Retina (tissue), 1 donor: ENCODE measurements at regions not wholly inside any gene's neighbourhood (a gene's known extent, or its start where the extent isn't known, plus 50 kb on each side); places are given as distances from the start of the nearest gene placed in this dataset.

ENCODE experiments used
- DNase-seq: peaks from one replicate; pipeline ENCODE4 v3.0.0-alpha.2; 2016

- DNase-seq = peak; percentile 73
These were observed 124.2 kb downstream of the TMEM161B start for GRCh38 chr5:88144219-88145001.

- no peak for DNase-seq
These were observed 124.9 kb downstream of the TMEM161B start for GRCh38 chr5:88143693-88144218.

- DNase-seq = peak; percentile 81
These were observed 125.6 kb downstream of the TMEM161B start for GRCh38 chr5:88142886-88143692.

- no peak for DNase-seq
These were observed 126.1 kb downstream of the TMEM161B start for GRCh38 chr5:88142636-88142885.

- DNase-seq = peak; percentile 99
These were observed 127.5 kb downstream of the TMEM161B start for GRCh38 chr5:88140856-88141752.

- DNase-seq = no peak
These were observed 128.2 kb downstream of the TMEM161B start for GRCh38 chr5:88140396-88140855.

GRCh38 chr5:88130211-88130815, 138.3 kb downstream of the TMEM161B start:
- DNase-seq = no peak

- no peak for DNase-seq
These were observed 139.8 kb downstream of the TMEM161B start for GRCh38 chr5:88128813-88129212.

GRCh38 chr5:88119535-88120125, 149.0 kb downstream of the TMEM161B start:
- no peak for DNase-seq

GRCh38 chr5:88118179-88118578, 150.5 kb downstream of the TMEM161B start:
- no peak for DNase-seq

GRCh38 chr5:88117546-88117945, 151.1 kb downstream of the TMEM161B start:
- DNase-seq = no peak

- no peak for DNase-seq
These were observed 152.2 kb downstream of the TMEM161B start for GRCh38 chr5:88116396-88116795.

- DNase-seq = no peak
These were observed 153.4 kb downstream of the TMEM161B start for GRCh38 chr5:88115211-88115610.

- no peak for DNase-seq
These were observed 155.2 kb downstream of the TMEM161B start for GRCh38 chr5:88113429-88113828.

- no peak for DNase-seq
These were observed 158.8 kb downstream of the TMEM161B start for GRCh38 chr5:88109818-88110217.

- DNase-seq = no peak
These were observed 160.0 kb downstream of the TMEM161B start for GRCh38 chr5:88108490-88109279.

GRCh38 chr5:88094906-88095496, 173.6 kb downstream of the TMEM161B start:
- peak; percentile 23 for DNase-seq

- DNase-seq = peak; percentile 46
These were observed 174.2 kb downstream of the TMEM161B start for GRCh38 chr5:88094403-88094802.

GRCh38 chr5:88093765-88094164, 174.9 kb downstream of the TMEM161B start:
- peak; percentile 17 for DNase-seq

GRCh38 chr5:88092958-88093605, 175.6 kb downstream of the TMEM161B start:
- peak; percentile 73 for DNase-seq
